Testis (tissue), 2 donors: ENCODE measurements at regions not wholly inside any gene's neighbourhood (a gene's known extent, or its start where the extent isn't known, plus 50 kb on each side); places are given as distances from the start of the nearest gene placed in this dataset.
"Not testable (repeated sequence)": the region's sequence is repeated elsewhere in the genome, so short reads cannot be mapped to it uniquely, and the experiment has no call there.

Experiments used
- CTCF ChIP-seq, 3 experiments: fragments of 450-650 bp in 2 of 3; fragments of 200-600 bp in 1 of 3; sonication (generic) in 1 of 3; IDR thresholded peaks; one replicate each; pipeline ENCODE4 v1.5.1; 2016 to 2019; ENCODE audit warnings: antibody characterized with exemption in 3 of 3, mild to moderate bottlenecking in 2 of 3, moderate library complexity in 1 of 3
- POLR2A ChIP-seq: fragments of 450-650 bp; IDR thresholded peaks from one replicate; pipeline ENCODE4 v1.6.1; 2017; ENCODE audit warnings: antibody characterized with exemption, mild to moderate bottlenecking, moderate library complexity

- not testable (repeated sequence) for TF ChIP-seq POLR2A; CTCF (IDR thresholded peaks at IDR 0.05)
Measured at GRCh38 chr4:138577826-138578225, 335.7 kb upstream of the SLC7A11 start.
